ENCODE measurements at regions not wholly inside any gene's neighbourhood (a gene's known extent, or its start where the extent isn't known, plus 50 kb on each side); places are given as distances from the start of the nearest gene placed in this dataset.

DNA sequence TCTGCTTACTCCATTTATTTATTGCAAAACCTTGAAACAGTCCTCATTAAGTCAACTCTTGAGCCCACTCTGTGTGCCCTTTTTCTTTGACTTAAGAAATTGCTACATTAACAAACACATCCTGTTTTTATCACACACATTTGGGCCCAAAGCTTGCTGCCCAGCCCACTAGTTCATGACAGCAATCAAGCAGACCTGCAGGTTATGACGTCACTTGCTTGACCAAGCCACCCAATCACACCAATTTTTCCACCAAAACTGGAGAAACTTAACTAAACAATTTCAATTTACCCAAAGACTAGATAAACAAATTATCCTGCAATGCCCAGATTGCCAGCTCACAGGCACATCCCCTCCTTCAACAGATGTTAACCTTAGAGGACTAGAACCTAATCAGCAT lies 120.7 kb downstream of the ZNF429 start:
- Mint-ChIP-seq H3K27me3 (ENCODE audit: insufficient read depth, low read depth, poor library complexity) (peaks cover 3% of the 10 kb centered on the region), H3K4me3 (no peak overlapping the region), H3K9me3 (peaks cover 14% of the 10 kb centered on the region), H3K4me1 (peaks cover 29% of the 10 kb centered on the region), H3K36me3 (ENCODE audit: low read depth) (peaks cover 10% of the 10 kb centered on the region), H3K27ac (no peak overlapping the region)
- Histone ChIP-seq H3K79me2 (replicated peaks; ENCODE audit: insufficient read depth) (no peaks in the 10 kb centered on the region), H3K9me2 (ENCODE audit: insufficient read depth) (peaks cover 16% of the 10 kb centered on the region; the same call in 1 of the 2 replicates), H3K4me2 (no peak overlapping the region), H2AFZ (no peak overlapping the region), H3K36me3 (ENCODE audit: insufficient read depth) (no peaks in the 10 kb centered on the region), H3K27me3 (ENCODE audit: insufficient read depth) (no peaks in the 10 kb centered on the region), H3K4me3 (no peak overlapping the region), H4K20me1 (replicated peaks; ENCODE audit: insufficient read depth) (no peaks in the 10 kb centered on the region), H3K27ac (ENCODE audit: low read depth) (no peak overlapping the region), H3K4me1 (ENCODE audit: insufficient read depth) (peaks cover 18% of the 10 kb centered on the region), H3F3A (replicated peaks; ENCODE audit: low read depth) (no peaks in the 10 kb centered on the region)
- ATAC-seq (no peak), DNase-seq (ENCODE audit: low spot score) (no peak)
- TF ChIP-seq NANOG (IDR thresholded peaks at IDR 0.05; ENCODE audit: borderline replicate concordance): no peak
- no peak for TF ChIP-seq POLR2AphosphoS5 (IDR thresholded peaks at IDR 0.05; ENCODE audit: low read depth)
- TF ChIP-seq, protein P1, sequence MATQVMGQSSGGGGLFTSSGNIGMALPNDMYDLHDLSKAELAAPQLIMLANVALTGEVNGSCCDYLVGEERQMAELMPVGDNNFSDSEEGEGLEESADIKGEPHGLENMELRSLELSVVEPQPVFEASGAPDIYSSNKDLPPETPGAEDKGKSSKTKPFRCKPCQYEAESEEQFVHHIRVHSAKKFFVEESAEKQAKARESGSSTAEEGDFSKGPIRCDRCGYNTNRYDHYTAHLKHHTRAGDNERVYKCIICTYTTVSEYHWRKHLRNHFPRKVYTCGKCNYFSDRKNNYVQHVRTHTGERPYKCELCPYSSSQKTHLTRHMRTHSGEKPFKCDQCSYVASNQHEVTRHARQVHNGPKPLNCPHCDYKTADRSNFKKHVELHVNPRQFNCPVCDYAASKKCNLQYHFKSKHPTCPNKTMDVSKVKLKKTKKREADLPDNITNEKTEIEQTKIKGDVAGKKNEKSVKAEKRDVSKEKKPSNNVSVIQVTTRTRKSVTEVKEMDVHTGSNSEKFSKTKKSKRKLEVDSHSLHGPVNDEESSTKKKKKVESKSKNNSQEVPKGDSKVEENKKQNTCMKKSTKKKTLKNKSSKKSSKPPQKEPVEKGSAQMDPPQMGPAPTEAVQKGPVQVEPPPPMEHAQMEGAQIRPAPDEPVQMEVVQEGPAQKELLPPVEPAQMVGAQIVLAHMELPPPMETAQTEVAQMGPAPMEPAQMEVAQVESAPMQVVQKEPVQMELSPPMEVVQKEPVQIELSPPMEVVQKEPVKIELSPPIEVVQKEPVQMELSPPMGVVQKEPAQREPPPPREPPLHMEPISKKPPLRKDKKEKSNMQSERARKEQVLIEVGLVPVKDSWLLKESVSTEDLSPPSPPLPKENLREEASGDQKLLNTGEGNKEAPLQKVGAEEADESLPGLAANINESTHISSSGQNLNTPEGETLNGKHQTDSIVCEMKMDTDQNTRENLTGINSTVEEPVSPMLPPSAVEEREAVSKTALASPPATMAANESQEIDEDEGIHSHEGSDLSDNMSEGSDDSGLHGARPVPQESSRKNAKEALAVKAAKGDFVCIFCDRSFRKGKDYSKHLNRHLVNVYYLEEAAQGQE (IDR thresholded peaks at IDR 0.05; ENCODE audit: unreplicated experiment): no peak
- TF ChIP-seq EZH2phosphoT487 (IDR thresholded peaks at IDR 0.05; ENCODE audit: unreplicated experiment): no peak
- TF ChIP-seq, protein P2, sequence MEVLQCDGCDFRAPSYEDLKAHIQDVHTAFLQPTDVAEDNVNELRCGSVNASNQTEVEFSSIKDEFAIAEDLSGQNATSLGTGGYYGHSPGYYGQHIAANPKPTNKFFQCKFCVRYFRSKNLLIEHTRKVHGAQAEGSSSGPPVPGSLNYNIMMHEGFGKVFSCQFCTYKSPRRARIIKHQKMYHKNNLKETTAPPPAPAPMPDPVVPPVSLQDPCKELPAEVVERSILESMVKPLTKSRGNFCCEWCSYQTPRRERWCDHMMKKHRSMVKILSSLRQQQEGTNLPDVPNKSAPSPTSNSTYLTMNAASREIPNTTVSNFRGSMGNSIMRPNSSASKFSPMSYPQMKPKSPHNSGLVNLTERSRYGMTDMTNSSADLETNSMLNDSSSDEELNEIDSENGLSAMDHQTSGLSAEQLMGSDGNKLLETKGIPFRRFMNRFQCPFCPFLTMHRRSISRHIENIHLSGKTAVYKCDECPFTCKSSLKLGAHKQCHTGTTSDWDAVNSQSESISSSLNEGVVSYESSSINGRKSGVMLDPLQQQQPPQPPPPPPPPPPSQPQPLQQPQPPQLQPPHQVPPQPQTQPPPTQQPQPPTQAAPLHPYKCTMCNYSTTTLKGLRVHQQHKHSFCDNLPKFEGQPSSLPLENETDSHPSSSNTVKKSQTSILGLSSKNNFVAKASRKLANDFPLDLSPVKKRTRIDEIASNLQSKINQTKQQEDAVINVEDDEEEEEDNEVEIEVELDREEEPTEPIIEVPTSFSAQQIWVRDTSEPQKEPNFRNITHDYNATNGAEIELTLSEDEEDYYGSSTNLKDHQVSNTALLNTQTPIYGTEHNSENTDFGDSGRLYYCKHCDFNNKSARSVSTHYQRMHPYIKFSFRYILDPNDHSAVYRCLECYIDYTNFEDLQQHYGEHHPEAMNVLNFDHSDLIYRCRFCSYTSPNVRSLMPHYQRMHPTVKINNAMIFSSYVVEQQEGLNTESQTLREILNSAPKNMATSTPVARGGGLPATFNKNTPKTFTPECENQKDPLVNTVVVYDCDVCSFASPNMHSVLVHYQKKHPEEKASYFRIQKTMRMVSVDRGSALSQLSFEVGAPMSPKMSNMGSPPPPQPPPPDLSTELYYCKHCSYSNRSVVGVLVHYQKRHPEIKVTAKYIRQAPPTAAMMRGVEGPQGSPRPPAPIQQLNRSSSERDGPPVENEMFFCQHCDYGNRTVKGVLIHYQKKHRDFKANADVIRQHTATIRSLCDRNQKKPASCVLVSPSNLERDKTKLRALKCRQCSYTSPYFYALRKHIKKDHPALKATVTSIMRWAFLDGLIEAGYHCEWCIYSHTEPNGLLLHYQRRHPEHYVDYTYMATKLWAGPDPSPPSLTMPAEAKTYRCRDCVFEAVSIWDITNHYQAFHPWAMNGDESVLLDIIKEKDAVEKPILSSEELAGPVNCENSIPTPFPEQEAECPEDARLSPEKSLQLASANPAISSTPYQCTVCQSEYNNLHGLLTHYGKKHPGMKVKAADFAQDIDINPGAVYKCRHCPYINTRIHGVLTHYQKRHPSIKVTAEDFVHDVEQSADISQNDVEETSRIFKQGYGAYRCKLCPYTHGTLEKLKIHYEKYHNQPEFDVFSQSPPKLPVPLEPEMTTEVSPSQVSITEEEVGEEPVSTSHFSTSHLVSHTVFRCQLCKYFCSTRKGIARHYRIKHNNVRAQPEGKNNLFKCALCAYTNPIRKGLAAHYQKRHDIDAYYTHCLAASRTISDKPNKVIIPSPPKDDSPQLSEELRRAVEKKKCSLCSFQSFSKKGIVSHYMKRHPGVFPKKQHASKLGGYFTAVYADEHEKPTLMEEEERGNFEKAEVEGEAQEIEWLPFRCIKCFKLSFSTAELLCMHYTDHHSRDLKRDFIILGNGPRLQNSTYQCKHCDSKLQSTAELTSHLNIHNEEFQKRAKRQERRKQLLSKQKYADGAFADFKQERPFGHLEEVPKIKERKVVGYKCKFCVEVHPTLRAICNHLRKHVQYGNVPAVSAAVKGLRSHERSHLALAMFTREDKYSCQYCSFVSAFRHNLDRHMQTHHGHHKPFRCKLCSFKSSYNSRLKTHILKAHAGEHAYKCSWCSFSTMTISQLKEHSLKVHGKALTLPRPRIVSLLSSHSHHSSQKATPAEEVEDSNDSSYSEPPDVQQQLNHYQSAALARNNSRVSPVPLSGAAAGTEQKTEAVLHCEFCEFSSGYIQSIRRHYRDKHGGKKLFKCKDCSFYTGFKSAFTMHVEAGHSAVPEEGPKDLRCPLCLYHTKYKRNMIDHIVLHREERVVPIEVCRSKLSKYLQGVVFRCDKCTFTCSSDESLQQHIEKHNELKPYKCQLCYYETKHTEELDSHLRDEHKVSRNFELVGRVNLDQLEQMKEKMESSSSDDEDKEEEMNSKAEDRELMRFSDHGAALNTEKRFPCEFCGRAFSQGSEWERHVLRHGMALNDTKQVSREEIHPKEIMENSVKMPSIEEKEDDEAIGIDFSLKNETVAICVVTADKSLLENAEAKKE (CRISPR knock-in tag; IDR thresholded peaks at IDR 0.05): no peak
- TF ChIP-seq, protein P3, sequence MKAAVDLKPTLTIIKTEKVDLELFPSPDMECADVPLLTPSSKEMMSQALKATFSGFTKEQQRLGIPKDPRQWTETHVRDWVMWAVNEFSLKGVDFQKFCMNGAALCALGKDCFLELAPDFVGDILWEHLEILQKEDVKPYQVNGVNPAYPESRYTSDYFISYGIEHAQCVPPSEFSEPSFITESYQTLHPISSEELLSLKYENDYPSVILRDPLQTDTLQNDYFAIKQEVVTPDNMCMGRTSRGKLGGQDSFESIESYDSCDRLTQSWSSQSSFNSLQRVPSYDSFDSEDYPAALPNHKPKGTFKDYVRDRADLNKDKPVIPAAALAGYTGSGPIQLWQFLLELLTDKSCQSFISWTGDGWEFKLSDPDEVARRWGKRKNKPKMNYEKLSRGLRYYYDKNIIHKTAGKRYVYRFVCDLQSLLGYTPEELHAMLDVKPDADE (IDR thresholded peaks at IDR 0.05): no peak
- no peak for TF ChIP-seq ZNF114 (CRISPR knock-in tag; IDR thresholded peaks at IDR 0.05)
- no peak for TF ChIP-seq STAT1 (IDR thresholded peaks at IDR 0.05; ENCODE audit: unreplicated experiment)
- TF ChIP-seq, protein P4, sequence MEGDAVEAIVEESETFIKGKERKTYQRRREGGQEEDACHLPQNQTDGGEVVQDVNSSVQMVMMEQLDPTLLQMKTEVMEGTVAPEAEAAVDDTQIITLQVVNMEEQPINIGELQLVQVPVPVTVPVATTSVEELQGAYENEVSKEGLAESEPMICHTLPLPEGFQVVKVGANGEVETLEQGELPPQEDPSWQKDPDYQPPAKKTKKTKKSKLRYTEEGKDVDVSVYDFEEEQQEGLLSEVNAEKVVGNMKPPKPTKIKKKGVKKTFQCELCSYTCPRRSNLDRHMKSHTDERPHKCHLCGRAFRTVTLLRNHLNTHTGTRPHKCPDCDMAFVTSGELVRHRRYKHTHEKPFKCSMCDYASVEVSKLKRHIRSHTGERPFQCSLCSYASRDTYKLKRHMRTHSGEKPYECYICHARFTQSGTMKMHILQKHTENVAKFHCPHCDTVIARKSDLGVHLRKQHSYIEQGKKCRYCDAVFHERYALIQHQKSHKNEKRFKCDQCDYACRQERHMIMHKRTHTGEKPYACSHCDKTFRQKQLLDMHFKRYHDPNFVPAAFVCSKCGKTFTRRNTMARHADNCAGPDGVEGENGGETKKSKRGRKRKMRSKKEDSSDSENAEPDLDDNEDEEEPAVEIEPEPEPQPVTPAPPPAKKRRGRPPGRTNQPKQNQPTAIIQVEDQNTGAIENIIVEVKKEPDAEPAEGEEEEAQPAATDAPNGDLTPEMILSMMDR (conservative IDR thresholded peaks at IDR 0.05; ENCODE audit: low read depth in 2 of 2): no peak
- no peak for TF ChIP-seq ZNF331 (CRISPR knock-in tag; IDR thresholded peaks at IDR 0.05; ENCODE audit: low read depth)
- TF ChIP-seq CREB1 (CRISPR knock-in tag; IDR thresholded peaks at IDR 0.05; ENCODE audit: low read depth): no peak
- no peak for TF ChIP-seq JUNB (IDR thresholded peaks at IDR 0.05; ENCODE audit: unreplicated experiment)
- no peak for TF ChIP-seq EZH2 (IDR thresholded peaks at IDR 0.05; ENCODE audit: low read depth, unreplicated experiment)

All from GM23338 (cell line).